HG02571 (cell line): ENCODE measurements at regions not wholly inside any gene's neighbourhood (a gene's known extent, or its start where the extent isn't known, plus 50 kb on each side); places are given as distances from the start of the nearest gene placed in this dataset.
"Not testable (repeated sequence)": the region's sequence is repeated elsewhere in the genome, so short reads cannot be mapped to it uniquely, and the experiment has no call there.

Source experiments
- ATAC-seq: cut with Tn5 transposase; IDR thresholded peaks from one replicate; pipeline ENCODE4 v1.9.1; 2021; ENCODE audit warnings: mild to moderate bottlenecking, moderate library complexity; ENCODE audit not compliant: unreplicated experiment

DNA sequence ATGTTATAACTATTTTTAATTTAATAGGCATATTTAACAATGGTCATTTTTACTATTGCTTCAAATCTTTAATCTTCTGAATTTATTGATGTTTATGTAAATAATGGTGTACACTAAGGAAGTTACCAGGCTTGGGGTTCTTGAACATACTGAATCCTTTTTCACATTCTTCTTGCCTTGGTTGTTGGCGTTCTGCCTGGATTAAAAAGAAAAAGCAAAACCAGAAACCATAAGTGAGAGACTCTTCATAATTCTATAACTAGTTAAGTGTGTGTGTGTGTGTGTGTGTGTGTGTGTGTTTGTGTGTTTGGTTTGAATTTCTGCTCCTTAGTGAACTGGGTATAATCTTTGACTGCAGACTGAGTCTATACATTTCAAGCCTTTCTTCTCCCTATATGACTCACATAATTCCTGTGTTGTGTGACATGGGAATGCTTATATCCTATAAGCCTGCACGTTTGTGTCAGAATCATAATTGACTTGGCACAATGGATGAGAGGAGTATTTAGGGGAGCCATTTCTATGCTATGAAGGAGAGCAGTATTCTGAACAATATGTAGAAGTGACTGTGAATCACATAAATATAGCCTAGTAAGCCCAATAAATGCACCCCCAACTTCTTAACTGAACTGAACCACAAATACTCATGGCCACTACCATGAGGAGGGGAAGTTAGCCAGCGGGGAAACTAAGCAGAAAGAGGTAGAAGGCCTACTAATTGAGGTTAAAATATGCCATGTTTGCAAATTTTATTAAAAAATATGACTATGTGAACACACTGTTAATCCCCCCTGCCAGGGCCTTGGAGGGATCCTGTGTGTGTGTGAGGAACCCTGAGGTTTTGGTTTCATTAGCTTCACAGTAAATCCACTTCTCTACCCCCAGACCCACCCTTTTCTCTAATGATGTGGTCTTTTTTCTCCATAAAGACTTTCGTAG lies 425.5 kb downstream of the BCKDHB start:
- ATAC-seq = no peak

DNA sequence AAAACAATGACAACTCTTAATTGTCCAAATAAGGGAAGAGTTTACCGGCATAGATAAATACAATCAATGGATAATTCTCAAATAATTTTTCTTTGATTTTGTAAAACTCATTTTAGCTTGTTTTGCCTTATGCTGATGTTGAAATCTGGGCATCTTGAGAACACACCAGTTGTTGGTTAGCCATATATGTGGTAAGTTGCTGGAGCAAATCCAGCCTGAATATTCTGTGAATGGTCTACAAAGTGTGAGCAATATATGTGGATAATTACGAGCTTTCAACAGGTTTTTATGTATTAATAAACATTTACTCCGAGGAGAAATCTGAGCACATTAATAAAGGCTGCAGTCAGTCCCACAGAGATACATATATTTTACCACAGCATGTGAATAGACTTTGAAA lies 423.6 kb downstream of the BCKDHB start:
- no peak for ATAC-seq

DNA sequence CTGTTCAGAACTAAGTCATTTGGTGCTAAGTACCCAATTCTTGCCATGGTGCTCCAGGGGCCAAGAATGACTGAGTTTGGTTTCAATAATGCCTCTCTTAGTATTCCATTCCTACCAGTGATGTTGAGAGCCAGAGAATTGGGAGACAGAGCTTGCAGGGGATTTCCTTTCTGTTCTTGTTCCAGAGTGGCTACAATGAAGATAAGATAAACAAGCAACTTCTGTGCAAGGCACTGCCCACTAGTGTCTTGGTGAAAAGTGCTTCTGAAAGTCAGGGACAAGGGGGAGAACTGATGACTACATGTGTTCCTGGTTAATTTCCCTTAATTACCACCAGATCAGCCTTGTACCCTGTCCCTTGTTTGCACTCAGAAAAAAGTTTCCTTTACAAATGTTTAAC lies 421.6 kb downstream of the BCKDHB start:
- no peak for ATAC-seq

DNA sequence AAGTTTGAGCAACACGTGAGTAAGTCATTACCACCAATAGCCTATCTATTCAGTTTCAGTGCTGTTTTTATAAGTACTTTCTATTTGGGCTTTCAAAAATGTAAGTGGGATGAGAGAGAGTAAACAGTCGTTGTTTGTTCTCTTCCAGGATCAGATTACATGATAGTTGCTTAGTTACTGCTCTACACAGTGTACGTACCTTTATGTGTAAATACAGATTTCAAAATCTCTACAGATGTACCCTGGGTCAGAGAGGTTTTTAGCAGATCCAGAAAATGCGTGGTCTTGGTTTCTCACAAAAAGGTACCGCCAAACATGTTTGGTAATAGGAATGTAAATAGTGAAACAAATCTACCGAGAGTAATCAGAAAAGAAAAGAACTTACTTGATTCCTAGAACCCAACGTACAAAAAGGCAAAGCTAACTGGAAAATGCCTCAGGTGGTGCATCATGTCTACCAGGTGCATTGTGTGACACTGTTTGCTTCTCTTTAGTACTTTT lies 421.1 kb downstream of the BCKDHB start:
- no peak for ATAC-seq

DNA sequence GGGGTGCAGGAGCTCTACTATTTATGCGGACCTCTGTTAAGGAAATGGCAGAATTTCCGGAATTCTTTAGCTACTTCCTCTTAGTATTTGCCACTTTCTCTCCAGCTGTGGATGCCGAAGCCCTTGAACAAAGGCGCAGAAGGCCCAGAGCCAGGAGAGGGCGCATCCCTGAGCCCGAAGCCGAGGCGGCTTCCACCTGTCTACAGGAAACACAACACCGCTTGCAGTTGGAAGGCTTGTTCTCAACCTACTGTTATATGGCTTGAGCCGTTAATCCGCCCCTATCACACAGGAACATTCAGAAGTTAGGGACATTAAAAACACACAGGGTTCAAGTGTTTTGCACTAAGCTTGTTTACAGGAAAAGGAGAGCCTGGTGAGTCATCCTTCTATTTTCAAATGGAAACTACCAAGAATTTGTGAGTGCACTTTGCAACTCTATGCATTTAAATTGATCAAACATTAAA lies 417.1 kb downstream of the BCKDHB start:
- no peak for ATAC-seq

DNA sequence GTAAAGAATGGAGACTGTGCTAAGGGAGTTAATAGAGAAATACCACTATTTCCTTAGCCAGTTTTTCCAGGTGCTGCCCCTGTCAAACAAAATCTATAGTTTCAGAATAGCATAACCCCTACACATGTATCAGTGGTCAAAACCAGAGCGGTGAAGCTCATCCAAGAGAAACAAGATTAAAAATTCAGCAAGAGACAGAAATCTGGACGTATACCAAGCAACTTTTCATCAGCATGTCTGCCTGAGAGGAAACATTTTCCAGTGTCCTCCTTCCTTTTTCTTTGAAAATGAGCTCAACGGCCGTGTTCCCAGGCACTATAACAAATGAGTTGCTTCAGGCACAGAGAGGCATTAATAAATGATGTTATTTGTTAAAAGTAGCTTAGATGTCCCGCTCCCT lies 416.5 kb downstream of the BCKDHB start:
- no peak for ATAC-seq

DNA sequence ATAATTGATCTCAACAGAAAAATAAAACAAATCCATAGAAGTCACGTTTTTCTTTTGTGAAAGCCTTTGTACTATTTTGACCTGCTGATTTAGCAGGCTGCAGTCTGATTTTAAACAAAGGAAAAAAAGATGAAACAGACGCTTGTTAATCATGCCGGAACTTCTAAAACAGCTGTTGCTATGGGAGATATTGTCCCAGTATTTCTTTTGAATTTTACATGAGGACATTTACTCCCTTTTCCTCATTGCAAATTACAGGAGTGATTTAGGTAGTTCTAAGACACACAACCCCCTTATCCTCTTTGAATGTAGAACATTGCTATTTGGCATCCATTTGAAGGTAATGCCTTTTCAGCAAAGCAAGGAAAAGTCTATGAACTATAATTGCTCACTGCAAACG lies 416.1 kb downstream of the BCKDHB start:
- ATAC-seq = no peak

DNA sequence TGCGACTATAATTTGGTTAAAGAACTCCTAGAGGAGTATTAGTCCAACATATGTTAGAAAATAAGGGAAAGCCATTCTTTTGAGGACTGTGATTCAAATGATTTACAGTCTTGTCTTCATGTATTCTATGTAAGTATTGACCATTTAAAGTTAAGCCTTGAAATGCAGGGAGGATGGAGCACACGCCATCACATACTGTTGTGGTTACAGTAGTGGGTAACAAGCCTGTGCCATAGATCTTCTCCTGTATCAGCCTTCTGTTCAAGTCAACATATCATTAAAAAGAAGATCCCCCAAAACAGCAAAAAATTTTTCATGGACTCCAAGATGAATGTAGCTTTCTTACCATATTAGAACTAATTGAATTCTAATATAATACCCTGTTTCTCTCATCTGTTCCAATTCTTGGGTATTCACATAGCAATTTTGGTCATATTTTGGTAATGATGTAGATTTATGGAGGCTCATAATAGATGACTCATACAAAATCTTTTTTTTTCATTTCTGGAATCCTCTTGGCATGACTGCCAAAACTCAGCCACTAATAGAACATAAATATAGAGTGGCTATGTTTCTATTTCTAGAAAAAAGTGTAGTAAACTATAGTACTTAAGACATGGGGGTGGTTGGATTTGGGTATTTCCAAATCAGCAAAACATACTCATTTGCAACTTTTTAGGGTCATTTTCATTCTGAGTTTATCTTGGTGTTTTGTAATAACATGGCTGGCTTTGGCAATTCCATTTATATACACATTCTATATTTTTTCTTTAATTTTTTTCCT lies 413.5 kb downstream of the BCKDHB start:
- no peak for ATAC-seq

DNA sequence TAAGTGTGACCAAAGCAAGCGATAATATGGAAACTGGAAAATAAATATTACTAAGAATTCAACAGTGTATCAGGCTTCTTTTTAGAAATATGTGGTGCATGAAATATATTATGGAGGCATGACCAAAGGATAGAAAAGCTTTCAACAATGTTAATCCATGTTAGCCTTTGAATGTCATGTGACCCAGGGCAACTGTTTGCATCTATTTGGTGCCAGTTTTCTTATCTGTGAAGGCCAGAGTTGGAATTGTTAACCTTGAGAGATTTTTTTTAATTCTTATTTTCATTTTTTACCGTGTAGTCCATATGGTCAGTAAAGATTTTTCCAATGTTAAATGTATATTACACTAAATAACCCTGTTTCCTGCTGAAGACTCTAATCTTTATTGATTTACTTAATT lies 411.1 kb downstream of the BCKDHB start:
- no peak for ATAC-seq

DNA sequence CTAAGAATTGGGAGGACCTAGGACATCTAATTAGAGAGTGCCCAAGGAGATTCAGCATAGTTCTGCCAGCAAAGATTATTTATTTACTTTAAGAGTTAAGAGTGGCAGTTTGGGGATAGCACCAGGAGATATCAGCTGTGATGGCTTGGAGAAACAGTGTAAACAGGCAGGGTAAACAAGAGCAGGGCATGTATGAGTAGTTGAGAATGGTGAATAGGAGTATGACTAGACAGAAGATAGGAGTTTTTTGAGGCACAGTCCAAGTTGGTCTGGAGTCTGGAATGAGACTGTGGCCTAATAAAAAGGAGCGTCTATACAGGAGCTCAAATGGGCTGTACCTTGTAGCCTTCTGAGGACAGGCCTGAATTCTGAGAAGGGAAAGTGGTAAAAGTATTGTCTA lies 404.1 kb downstream of the BCKDHB start:
- ATAC-seq = not testable (repeated sequence)

DNA sequence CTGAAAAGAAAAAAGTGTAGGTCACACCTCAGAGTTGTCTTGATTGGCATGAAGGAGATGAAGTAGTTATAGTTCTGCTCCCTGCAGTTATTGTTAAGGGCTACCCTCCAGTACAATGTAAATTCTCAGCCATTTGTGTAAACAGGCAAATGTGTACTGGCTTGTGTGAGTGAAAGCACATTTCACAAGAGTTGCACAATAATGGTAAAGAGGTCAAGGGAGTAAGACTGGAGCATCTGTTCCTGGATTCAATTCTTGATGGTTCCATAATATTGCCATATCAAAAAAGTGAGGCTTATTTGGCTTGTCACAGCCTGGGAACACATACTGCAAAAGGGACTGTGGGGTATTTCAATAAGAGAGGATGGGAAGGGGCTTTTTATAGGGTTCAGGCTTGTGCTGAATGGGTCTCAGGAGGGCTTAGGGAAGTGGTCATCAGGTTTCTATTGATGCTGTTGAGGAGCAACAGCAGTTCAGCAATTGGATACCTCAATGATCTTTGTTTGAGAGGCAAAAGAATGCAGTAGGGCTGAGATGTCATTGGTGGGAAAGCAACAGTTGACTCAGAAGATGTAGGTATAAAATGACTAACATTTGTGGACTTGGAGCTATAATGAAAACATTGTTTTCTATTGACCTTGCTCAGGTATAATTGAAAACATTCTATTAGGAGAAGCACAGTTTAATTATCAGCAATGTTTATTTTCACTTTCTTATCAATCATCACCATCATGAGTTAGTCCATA lies 402.6 kb downstream of the BCKDHB start:
- no peak for ATAC-seq

DNA sequence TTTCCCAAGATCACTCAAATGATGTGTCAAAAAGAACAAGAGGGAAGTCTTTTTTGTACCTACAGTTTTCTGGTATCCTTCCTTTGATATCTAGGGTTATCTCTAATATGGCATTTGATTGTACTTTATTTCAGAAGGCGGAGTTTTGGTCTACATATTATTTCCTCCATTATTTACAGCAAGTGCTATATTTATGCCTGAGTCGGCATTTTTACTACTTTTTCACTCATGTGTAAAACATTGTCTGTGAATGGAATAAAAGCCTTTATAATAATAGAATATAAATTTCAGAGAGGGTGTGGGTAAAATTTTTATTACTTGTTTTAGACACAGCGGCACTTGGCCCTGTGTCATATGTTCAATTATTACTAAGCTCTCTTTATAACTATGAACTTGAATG lies 398.4 kb downstream of the BCKDHB start:
- no peak for ATAC-seq

DNA sequence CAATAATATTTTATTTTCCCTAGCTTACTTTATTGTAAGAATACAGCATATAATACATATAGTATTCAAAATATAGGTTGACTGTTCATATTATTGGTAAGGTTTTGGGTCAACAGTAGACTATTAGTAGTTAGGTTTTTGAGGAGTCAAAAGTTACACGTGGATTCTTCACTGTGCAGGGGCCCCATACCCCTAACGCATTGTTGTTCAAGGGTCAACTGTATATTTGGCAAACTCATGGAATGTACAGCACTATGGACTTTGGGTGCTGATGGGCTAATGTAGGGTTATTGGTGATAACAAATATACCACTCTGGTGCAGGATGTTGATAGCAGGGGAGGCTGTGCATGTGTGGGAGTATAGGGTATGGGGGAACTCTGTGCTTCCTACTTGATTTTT lies 397.2 kb downstream of the BCKDHB start:
- ATAC-seq = no peak

DNA sequence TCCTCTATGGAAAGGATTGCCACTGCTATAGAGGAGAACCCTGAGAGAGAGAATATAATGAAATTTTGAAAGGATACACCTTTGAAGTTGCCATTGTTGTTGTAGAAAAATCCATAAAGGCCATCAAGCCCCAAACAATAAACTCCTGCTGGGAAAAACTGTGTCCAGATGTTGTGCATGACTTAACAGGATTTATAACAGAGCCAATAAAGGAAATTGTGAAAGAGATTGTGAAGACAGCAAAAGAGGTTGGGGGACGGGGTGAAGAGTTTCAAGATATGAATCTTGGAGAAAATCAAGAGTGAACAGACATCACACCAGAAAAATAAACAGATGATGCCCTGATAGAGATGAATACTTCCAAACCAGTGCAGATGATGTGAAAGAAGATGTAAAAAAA lies 396.4 kb downstream of the BCKDHB start:
- no peak for ATAC-seq

DNA sequence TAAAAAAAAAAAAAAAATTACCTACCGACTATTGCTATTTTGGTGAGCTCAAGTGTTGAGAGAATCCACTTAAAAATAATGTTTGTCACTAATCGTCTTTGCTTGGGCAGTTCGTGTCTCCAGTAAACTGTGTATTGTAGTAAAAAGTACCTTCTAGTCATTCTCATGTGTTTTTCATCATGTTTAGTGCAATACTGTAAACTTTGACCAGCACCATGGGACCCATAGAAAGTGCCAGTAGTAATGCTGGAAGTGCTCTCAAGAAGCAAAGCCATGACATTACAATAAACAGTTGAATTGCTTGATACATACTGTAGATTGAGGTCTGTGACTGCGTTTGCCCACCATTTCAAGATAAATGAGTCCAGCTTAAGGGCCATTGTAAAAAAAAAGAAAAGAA lies 395.2 kb downstream of the BCKDHB start:
- ATAC-seq = no peak

DNA sequence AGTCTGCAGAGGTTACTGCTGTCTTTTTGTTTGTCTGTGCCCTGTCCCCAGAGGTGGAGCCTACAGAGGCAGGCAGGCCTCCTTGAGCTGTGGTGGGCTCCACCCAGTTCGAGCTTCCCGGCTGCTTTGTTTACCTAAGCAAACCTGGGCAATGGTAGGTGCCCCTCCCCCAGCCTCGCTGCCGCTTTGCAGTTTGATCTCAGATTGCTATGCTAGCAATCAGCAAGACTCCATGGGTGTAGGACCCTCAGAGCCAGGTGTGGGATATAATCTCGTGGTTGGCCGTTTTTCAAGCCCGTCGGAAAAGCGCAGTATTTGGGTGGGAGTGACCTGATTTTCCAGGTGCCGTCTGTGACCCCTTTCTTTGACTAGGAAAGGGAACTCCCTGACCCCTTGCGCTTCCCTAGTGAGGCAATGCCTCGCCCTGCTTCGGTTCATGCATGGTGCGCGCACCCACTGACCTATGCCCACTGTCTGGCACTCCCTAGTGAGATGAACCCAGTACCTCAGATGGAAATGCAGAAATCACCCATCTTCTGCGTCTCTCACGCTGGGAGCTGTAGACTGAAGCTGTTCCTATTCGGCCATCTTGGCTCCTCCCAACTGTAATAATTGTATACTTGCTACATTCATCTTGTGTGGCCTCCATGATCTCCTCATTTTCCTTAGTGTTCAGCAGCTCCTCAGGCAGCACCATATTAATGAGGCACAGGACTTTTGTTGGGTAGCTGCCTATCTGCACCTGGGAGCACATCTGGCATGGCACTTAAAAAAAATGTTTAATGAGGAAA lies 391.4 kb downstream of the BCKDHB start:
- not testable (repeated sequence) for ATAC-seq

DNA sequence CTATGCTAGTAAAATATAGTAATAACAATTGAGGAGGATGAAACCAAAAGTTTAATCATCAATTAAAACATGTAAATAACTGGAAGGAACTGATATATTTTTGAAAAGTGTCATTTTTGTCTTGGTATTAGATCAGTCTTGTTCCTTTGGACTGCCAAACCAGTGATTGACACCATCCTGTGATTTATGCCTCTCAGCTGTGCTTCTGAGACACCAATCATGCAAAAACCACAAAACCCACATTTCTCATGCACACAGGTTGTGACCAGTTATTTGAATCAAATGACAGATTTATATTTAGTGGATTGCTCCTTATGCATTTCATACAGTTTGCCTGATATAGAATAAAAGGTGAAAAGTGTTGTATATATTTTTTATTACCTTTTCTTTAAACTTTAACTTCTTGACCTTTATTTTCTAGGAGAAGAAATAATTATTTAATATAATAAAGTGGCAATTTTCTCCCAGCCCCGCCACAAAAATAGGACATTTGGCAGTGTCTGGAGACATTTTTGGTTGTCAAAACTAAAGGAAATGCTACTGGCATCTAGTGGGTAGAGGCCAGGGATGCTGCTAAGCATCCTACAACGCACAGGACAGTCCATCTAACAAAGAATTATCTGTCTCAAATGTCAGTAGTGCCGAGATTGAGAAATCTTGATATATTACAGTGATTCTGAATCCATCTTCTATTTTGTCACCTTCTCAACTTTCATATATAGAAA lies 383.6 kb downstream of the BCKDHB start:
- no peak for ATAC-seq

DNA sequence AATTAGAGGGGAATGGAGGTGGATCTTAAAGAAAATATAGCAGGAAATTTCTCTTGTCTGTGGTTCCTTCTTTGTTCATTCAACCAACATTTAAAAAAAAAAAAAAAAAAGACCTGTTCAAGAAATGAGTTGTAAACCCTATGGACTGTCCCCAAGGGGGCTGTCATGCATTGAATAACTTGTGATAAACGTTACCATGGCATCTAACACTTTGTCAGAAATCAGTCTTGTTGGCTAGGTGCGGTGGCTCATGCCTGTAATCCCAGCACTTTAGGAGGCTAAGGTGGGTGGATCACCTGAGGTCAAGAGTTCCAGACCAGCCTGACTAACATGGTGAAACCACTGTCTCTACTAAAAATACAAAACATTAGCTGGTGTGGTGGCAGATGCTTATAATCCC lies 381.7 kb downstream of the BCKDHB start:
- ATAC-seq = peak; percentile 63

DNA sequence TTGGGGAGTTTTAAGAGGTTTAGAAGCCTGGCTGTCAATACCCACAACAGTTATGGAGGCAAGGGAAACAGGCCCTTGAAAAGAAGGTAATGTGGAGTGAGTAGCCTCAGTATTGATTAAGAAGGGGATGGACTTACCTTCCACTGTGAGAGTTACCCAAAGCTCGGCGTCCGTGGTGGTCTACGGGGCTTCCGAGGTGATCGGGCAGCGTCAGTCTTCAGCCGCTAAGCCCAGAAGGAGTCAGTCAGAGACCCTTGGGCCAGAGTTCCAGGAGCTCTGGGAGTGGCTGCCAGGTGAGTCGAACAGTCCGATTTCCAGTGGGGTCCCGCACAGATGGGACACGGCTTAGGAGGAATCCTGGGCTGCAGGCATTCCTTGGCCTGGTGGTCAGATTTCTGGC lies 379.0 kb downstream of the BCKDHB start:
- ATAC-seq = not testable (repeated sequence)

DNA sequence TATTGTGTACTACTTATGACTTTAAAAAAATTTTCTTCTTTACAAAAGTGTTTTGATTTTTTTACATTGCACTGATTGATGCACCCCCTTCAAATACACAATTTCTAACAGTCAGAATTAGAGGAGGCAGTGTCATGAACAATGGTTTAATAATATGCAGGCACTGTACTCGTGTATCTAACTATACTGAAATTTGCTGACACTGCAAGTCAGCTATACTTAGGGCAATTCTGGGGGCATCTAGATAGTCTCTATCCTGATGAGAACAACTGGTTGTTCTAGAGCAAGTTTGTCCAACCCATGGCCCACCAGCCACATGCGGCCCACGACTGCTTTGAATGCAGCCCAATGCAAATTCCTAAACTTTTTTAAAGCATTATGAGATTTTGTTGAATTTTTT lies 375.6 kb downstream of the BCKDHB start:
- no peak for ATAC-seq
